GM19397 (cell line): ENCODE measurements at regions not wholly inside any gene's neighbourhood (a gene's known extent, or its start where the extent isn't known, plus 50 kb on each side); places are given as distances from the start of the nearest gene placed in this dataset.
"Not testable (repeated sequence)": the region's sequence is repeated elsewhere in the genome, so short reads cannot be mapped to it uniquely, and the experiment has no call there.

Experiments used
- ATAC-seq: cut with Tn5 transposase; IDR thresholded peaks from one replicate; pipeline ENCODE4 v1.9.1; 2021; ENCODE audit warnings: mild to moderate bottlenecking, moderate library complexity; ENCODE audit not compliant: unreplicated experiment

DNA sequence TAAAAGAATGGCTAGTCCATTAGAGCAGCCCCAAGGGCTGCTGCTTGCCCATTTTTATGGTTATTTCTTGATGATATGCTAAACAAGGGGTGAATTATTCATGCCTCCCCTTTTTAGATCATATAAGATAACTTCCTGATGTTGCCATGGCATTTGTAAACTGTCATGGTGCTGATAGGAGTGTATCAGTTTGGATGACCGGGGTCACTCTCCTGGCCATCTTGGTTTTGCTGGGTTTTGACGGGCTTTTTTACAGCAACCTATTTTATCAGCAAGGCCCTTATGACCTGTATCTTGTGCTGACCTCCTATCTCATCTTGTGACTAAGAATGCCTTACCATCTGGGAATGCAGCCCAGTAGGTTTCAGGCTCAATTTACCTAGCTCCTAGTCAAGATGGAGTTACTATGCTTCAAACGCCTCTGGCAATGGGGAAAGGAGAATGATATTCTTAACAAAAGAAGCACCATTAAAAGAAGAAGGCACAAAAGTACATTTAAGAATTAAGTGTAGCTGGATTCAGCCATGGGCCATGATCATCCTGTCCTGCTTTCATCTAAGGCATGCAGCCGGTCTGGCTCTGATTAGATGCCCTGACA lies 1156.0 kb downstream of the PCDH9 start:
- ATAC-seq = no peak

DNA sequence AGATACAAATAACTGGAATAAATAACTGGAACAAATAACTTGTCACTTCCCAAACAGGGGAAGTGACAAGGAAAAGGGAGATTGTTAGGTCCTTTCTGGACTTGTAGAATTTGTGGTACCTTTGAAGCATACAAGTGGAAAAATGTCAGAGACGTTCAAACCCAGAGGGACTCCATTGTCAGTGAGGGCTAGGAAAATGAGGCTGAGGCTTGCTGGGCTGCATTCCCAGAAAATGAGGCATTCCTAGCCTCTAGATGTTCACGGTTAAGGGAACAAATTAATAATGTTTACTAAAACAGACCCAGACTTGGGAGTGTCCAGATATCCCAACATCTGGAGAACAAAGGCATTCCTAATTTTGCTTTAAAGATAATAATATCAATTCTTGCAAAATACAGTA lies 1158.0 kb downstream of the PCDH9 start:
- not testable (repeated sequence) for ATAC-seq

DNA sequence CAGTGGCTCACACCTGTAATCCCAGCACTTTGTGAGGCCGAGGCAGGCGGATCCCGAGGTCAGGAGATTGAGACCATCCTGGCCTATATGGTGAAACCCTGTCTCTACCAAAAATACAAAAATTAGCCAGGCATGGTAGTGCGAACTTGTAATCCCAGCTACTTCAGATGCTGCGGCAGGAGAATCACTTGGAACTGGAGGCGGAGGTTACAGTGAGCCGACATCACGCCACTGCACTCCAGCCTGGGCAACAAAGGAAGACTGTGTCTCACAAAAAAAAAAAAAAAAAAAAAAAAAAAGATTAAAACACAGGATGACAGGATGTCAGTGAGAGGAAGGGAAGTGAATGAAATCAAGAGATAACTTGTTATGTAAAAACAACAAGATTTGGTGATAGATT lies 1158.5 kb downstream of the PCDH9 start:
- ATAC-seq = no peak

DNA sequence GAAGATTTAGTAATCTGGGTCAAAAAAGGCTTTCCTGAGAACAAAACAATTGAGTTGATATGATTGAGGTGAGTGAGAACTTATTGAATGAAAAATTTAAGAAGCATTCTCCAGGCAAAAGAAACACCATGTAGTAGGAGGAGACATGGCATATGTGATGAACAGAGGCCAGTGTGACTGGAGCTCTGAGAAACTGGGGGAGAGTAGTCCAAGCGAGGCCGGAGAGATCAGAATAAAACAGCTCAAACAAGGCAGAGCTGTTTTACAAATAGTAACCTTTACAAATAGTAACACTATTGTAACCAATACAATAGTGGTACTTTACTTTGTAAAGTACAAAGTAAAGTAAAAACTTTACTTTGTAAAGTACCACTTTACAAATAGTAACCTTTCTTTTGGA lies 1159.1 kb downstream of the PCDH9 start:
- no peak for ATAC-seq

DNA sequence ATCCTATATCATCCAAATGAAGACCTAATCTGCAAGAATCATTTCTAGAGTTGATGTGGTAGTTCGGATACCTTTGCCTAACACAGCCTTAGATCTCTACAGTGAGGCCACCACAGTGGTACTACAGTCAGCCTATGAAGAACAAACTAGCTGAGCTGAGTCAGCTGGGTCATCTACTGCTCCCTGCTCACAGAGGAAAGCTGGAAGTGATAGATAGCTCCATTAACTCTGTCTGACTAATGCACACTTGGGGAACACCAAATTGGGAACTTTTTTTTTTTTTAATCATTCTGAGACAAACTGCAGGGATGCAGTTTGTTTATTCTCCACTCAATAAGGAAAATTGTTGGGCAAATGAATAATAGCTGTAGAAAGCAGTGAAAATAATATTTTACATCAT lies 1160.6 kb downstream of the PCDH9 start:
- ATAC-seq = no peak

DNA sequence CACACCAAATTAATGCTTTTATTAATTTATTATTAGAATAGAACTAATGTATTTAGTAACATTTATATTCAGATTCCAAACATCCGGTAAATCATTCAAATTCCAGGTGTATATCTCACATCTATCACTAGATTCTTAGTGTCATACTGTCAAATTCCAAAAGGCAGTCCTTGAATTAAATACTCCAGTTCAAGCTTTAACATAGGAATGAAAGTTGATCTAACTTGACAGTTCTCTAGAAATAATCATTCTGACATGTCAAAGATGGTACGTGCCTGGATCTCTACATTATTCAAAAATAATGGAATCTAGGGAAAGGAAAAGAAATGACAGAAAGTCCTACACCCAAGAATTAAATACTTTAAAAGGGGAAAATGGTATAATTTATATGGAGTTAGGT lies 1161.5 kb downstream of the PCDH9 start:
- ATAC-seq = no peak

DNA sequence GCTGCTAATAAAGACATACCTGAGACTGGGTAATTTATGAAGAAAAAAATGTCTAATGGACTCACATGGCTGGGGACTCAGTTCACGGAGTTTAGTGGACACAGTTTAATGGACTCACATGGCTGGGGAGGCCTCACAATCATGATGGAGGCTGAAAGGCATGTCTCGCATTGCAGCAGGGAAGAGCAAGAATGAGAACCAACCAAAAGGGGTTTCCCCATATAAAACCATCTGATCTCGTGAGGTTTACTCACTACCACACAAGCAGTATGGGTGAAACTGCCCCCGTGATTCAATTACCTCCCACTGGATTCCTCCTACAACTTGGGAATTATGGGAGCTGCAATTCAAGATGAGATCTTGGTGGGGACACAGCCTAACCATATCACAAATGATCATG lies 1181.2 kb downstream of the PCDH9 start:
- no peak for ATAC-seq

DNA sequence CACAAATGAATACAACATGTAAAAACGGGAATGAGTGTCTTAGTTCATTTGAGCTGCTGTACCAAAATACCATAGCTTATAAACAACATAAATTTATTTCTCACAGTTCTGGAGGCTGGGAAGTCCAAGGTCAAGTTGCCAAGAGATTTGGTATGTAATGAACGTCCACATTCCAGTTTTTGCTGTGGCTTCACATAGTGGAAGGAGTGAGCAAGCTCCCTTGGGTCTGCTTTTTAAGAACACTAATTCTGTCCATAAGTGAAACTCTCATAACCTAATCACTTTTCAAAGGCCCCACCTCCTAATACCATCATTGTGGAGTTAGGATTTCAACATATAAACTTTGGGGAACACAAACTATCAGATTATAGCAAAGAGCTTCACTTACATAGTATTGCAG lies 1189.6 kb downstream of the PCDH9 start:
- ATAC-seq = no peak

DNA sequence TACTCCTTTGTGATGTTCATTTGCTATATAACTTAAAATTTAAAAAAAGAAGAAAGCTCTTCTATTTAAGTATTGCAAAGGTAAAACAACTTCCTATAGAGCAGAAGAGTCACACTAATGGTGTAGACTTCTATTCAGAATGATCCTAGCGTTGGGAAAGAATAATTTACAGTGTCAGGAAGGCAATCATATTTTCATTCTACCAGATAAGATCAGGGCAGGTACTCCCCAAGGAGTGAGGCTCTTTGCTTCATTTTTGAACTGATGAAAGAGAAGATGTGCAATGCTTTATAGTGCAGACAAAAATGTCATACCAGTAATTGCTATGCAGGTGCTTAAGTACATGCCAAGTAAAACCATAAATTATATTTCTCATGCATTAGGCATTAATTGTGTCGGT lies 1193.0 kb downstream of the PCDH9 start:
- ATAC-seq = no peak

DNA sequence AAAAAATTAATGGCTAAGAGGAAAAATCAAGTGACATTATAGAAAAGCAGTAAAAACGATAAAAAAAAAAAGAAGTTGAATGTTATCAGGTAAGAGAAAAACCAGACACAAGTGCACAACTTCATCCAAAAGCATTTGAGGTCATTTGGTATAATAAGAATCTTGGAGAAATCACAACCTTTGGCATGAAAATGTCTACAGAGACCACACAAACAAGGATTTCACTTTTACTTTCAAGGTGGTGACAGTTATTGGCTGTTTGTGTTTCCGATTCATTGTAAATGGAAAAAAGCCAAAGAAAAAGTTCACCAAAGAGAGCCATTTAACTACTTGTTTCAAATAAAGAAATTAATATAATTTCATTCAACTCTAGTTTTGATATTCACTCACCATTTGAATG lies 1193.5 kb downstream of the PCDH9 start:
- ATAC-seq = no peak

DNA sequence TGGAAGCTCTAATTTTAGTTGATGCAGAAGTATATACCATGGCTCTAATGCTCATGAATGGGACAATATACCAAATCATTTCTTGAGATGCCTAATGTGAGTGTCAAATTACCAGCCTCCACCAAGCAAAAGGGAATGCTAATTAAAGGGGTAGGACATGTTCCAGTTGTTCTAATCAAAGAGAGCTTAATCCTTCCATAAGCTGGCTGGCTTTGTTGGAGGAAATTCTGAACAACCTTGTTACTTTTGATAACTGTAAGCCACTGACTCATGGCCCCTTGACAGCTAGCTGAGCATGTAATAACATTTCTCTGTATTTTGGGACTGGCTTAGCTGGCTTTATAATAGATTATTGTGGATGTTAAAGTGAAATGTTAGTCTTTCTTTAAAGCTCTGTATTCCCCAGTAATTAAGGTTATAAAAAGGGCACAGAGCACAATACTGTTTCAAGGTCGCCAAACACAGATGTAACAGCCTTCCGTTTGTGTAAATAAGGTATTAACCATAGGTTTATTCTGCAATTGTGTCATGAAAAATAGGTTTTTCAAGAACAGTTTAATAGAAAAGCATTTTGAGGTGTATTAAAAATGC lies 1194.0 kb downstream of the PCDH9 start:
- no peak for ATAC-seq

DNA sequence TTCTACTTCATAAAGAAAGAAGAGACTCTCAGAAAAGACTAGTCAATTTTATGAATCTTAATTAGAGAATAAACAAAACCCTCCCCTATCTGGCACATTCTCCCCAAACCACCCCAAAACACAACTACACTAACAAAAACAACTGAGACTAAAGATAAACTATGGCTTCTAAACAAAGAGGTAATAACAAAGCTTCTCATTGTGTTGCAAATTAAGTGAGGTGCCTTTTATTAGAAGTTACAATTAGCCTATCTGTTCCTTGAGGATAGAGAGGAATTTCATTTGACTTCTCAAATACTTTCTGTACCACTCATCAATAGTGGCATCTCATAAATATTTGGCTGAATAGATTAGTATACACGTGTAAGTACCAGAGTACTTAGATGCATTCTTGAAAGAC lies 1196.2 kb downstream of the PCDH9 start:
- no peak for ATAC-seq

DNA sequence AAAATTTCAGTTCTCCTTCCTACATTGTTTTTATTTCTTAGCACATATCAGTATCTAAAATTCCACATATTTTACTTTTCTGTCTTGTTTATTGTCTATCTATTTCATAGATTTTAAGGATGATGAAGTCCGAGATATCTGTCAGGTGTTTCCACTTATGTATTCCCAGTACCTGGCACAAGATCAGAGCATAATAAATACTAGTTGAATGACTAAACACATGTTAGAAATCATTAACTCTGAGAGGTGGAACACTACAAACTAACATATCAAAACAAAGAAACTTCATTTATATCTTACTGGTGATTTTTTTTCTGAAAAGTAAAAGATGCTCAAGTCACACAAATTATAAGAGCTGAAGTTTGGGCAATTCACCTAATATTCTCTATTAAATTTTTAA lies 1208.3 kb downstream of the PCDH9 start:
- ATAC-seq = no peak

DNA sequence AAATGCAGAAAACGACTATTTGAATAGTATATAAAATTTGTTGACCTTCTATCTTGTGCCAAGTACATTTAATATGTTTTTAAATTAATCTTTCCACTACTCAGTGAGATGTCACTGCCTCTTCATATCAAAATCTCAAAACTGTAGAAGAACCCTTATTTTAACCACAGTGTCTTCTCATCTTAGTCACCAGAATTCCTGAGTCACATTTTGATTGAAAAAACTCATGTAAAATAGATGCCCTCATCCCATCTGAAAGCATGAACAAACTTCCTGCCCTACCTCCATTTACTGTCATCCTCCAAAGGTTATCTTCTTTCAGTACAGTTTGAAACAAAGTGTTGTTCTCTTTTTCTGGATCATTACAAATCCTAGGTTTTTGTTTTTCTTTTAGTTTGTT lies 1215.4 kb downstream of the PCDH9 start:
- no peak for ATAC-seq

DNA sequence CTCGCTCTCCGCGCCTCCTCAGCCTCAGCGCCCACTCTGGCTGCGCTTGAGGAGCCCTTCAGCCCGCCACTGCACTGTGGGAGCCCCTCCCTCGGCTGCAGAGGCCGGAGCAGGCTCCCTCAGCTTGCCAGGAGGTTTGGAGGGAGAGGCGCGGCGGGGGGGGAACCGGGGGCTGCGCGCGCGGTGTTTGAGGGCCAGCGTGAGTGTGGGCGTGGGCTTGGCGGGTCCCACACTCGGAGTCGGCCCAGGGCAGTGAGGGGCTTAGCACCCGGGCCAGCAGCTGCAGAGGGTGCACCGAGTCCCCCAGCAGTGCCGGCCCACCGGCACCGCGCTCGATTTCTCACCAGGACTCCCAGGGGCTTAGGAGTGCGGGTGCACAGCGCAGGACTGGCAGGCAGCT lies 1220.9 kb downstream of the PCDH9 start:
- ATAC-seq = no peak

DNA sequence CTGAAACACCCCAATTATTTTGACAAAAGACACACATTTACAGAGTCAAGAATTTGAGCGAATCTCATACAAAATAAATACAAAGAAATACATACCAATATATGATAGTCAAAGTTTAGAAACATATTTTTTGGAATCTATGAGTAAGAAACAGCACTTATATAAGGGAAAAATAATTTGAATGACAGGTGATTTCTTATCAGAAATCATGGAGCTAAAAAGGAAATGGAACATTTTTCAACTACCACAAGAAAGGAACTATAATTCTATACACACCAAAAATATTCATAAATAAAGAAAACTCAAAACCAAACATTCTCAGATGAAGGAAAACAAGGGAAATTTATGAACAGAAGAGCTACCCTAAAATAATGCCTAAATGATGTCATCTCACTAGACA lies 1226.6 kb downstream of the PCDH9 start:
- no peak for ATAC-seq

DNA sequence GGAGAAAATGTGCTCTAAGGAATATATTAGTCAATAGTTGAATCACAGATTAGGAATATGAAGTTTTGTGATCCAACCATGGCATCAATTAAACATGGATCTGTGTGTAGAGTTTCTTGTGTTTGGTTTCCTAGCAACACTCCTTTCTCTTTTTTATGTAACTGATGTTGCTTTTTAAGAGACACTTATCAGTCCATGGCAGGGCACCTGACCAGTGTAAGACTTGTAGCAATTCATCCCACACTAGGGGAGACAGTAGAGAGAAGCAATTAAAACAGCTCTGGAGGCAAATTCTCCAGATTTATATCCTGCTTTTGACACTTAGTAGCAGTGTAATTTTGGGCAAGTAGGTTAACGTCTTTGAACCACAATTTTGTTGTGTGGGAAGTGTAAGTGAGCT lies 1229.0 kb downstream of the PCDH9 start:
- no peak for ATAC-seq

DNA sequence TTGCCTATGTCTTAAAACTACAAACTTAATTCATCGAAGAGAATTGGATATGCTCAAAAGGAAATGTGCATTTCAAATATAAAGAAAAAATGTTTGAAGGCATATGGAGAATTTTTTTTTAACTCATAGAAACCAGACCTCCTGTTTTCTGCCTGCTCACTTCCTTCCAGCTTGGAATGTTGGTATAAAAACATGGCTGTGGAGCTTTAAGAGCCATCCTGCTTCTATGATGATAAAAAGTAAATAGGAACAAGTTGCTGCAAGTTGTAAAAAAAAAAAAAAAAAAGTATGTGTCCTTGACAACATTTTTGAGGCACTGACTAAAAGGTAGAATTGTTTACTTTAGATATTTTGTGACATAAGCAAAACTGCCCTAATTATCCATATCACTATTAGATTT lies 1230.7 kb downstream of the PCDH9 start:
- ATAC-seq = no peak

DNA sequence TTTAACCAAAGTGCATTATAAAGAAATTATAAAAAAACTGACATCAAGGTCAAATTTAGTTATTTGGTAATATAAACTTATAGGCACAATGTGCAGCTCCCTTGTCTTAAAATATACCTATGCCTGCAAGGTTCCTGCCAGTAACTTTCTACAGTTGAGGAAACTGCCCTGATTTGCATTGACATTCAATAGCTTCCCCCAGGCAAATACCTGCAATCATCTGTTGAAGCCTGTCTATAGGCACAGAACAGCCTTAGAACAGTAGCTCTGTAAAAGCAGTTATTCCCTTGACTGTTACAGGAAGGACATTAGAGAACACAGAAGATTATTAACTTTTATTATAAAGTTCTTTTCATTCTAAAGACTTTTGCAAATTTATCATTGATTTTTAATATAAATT lies 1239.5 kb downstream of the PCDH9 start:
- ATAC-seq = no peak

DNA sequence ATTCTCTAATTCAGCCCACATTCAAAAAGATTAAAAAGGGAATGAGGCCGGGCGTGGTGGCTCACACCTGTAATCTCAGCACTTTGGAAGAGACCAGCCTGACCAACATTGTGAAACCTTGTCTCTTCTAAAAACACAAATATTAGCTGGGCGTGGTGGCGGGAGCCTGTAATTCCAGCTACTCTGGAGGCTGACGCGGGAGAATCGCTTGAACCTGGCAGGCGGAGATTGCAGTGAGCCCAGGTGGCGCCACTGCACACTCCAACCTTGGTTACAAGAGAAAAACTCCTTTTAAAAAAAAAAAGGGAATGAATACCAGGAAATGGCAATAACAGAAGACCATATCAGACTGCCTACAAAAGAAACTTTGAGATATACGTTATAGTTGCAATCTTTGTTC lies 1244.5 kb downstream of the PCDH9 start:
- no peak for ATAC-seq

DNA sequence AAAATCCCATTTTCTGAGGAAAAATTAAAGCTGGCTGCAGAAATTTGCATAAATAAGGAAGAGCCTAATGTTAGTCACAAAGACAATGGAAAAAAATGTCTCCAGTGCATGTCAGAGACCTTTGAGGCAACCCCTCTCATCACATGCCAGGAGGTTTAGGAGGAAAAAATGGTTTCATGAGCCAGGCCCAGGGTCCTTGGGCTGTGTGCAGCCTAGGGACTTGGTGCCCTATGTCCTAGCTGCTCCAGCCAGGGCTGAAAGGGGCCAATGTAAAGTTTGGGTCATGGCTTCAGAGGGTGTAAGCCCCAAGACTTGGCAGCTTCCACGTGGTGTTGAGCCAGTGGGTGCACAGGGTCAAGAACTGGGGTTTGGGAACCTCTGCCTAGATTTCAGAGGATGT lies 1252.6 kb downstream of the PCDH9 start:
- no peak for ATAC-seq

DNA sequence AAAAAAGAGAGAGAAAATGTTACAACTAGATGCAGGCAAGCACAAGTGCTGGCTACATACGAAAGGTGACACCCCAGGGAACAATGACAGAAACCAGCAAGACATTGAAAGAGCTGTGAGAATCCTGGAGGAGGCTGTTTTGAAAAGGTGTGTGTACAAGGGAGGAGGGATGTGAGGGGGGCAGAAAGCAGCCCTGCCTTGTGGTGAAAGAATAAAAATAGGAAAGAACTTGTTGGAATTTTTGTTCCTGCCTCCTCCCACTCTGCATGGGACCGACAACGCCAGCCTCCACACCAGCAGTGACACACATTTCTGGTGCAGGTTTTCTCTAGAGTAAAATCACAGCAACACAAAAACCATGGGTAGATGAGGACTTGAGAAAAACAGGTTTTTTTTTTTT lies 1258.6 kb downstream of the PCDH9 start:
- no peak for ATAC-seq

DNA sequence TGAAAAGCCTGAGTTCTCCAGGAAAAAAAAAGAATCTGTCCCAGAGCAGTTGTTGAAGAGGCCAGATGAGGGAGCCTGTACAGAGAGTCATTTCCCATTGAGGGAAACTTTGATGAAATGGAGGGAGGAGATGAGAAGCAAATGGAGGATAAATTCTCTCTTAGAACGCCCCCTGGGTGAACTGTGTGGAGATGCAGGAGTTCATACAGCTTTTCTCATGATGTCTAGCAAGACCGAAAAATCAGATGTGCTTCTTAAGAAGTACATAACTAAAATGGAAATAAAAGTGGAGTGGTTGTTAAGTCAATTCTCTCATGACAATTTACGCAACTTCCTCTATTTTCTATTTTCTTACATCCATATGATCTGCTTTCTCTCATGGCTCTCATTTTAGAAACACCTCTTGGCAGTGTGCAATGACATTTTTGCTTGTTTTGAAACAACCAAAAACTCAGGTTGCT lies 1263.1 kb downstream of the PCDH9 start:
- ATAC-seq = no peak
